Karpas-422 (cell line): ENCODE measurements at regions not wholly inside any gene's neighbourhood (a gene's known extent, or its start where the extent isn't known, plus 50 kb on each side); places are given as distances from the start of the nearest gene placed in this dataset.

Source experiments
- DNase-seq: peaks from one replicate; pipeline ENCODE4 v3.0.0-alpha.2; 2015
- H2AFZ ChIP-seq: fragments of 200-600 bp; sonication (generic); 2 replicates; pipeline ENCODE4 v1.6.1; 2014; ENCODE audit warnings: antibody characterized with exemption, low read length, mixed read lengths
- H3K27ac ChIP-seq: fragments of 200-600 bp; sonication (generic); 2 replicates; pipeline ENCODE4 v1.5.1; 2014; ENCODE audit warnings: mild to moderate bottlenecking, low read length, moderate library complexity
- H3K27me3 ChIP-seq: fragments of 200-600 bp; sonication (generic); 2 replicates; pipeline ENCODE4 v1.6.1; 2014; ENCODE audit warnings: low read length, mixed read lengths
- H3K36me3 ChIP-seq: fragments of 200-600 bp; sonication (generic); 2 replicates; pipeline ENCODE4 v1.6.1; 2014; ENCODE audit warnings: low read length, mixed read lengths; ENCODE audit not compliant: insufficient read depth
- H3K4me1 ChIP-seq: fragments of 200-600 bp; sonication (generic); 2 replicates; pipeline ENCODE4 v1.6.1; 2014; ENCODE audit warnings: mild to moderate bottlenecking, low read length, mixed read lengths
- H3K4me2 ChIP-seq: fragments of 200-600 bp; sonication (generic); 2 replicates; pipeline ENCODE4 v1.6.1; 2014; ENCODE audit warnings: low read length, low read depth, mild to moderate bottlenecking; ENCODE audit not compliant: poor library complexity, severe bottlenecking
- H3K4me3 ChIP-seq: fragments of 200-600 bp; sonication (generic); 2 replicates; pipeline ENCODE4 v1.5.1; 2014; ENCODE audit warnings: mild to moderate bottlenecking, antibody characterized with exemption, low read length, mixed read lengths
- H3K79me2 ChIP-seq: fragments of 200-600 bp; sonication (generic); 2 replicates; pipeline ENCODE4 v1.6.1; 2014; ENCODE audit warnings: mild to moderate bottlenecking, low read length, mixed read lengths
- H3K9ac ChIP-seq: fragments of 200-600 bp; sonication (generic); 2 replicates; pipeline ENCODE4 v1.6.0; 2014; ENCODE audit warnings: low read length
- H3K9me2 ChIP-seq: fragments of 200-600 bp; sonication (generic), shearing (Covaris generic); replicated peaks from 2 replicates; pipeline ENCODE4 v1.6.0; 2014; ENCODE audit warnings: mild to moderate bottlenecking, low read length, moderate library complexity; ENCODE audit not compliant: insufficient read depth
- H3K9me3 ChIP-seq: fragments of 300-700, 200-600 bp; sonication (generic); 2 replicates; pipeline ENCODE4 v1.6.1; 2014; ENCODE audit warnings: low read length, mixed read lengths
- H4K20me1 ChIP-seq: fragments of 200-600 bp; sonication (generic); 2 replicates; pipeline ENCODE4 v1.6.1; 2014; ENCODE audit warnings: mild to moderate bottlenecking, antibody characterized with exemption, low read length, low read depth; ENCODE audit not compliant: insufficient read depth

GRCh38 chr15:63434576-63435186 lies 53.0 kb upstream of the CA12 start:
- Histone ChIP-seq H3K36me3 (no peaks in the 10 kb centered on the region), H3K79me2 (no peaks in the 10 kb centered on the region), H3K9me3 (no peaks in the 10 kb centered on the region), H3K27me3 (no peaks in the 10 kb centered on the region), H3K9me2 (no peaks in the 10 kb centered on the region), H3K4me2 (no peak overlapping the region), H3K4me1 (no peaks in the 10 kb centered on the region), H3K27ac (no peak overlapping the region), H2AFZ (no peak overlapping the region), H4K20me1 (no peaks in the 10 kb centered on the region), H3K4me3 (no peak overlapping the region), H3K9ac (no peak overlapping the region)
- DNase-seq: no peak

- Histone ChIP-seq H3K4me3 (no peak overlapping the region), H3K4me1 (no peaks in the 10 kb centered on the region), H3K79me2 (no peaks in the 10 kb centered on the region), H3K9ac (no peak overlapping the region), H3K9me3 (no peaks in the 10 kb centered on the region), H3K4me2 (no peak overlapping the region), H3K27me3 (no peaks in the 10 kb centered on the region), H3K36me3 (no peaks in the 10 kb centered on the region), H3K27ac (no peak overlapping the region), H2AFZ (no peak overlapping the region), H4K20me1 (no peaks in the 10 kb centered on the region), H3K9me2 (no peaks in the 10 kb centered on the region)
- DNase-seq: no peak
Observed at GRCh38 chr15:63435204-63435820, 53.7 kb upstream of the CA12 start.

GRCh38 chr15:63436341-63436740 lies 54.7 kb upstream of the CA12 start:
- Histone ChIP-seq H3K36me3 (no peaks in the 10 kb centered on the region), H3K9ac (no peak overlapping the region), H4K20me1 (no peaks in the 10 kb centered on the region), H3K9me2 (no peaks in the 10 kb centered on the region), H3K4me1 (no peaks in the 10 kb centered on the region), H3K27ac (no peak overlapping the region), H3K9me3 (no peaks in the 10 kb centered on the region), H3K79me2 (no peaks in the 10 kb centered on the region), H3K4me3 (no peak overlapping the region), H2AFZ (no peak overlapping the region), H3K27me3 (no peaks in the 10 kb centered on the region), H3K4me2 (no peak overlapping the region)
- DNase-seq: no peak

GRCh38 chr15:63436872-63437375 lies 55.3 kb upstream of the CA12 start:
- no peaks in the 10 kb centered on the region for H3K4me1 ChIP-seq
- no peaks in the 10 kb centered on the region for H3K27me3 ChIP-seq
- 0 out of 2 replicates have a peak overlapping the region, but pooled peaks have one; percentile 21 for H2AFZ ChIP-seq
- no peak overlapping the region for H3K27ac ChIP-seq
- H3K79me2 ChIP-seq: no peaks in the 10 kb centered on the region
- H3K9ac ChIP-seq: no peak overlapping the region
- no peak overlapping the region for H3K4me3 ChIP-seq
- no peaks in the 10 kb centered on the region for H3K9me3 ChIP-seq
- H4K20me1 ChIP-seq: no peaks in the 10 kb centered on the region
- H3K4me2 ChIP-seq: no peak overlapping the region
- no peaks in the 10 kb centered on the region for H3K9me2 ChIP-seq
- H3K36me3 ChIP-seq: no peaks in the 10 kb centered on the region
- peak; percentile 44 for DNase-seq

- H3K4me3 ChIP-seq: no peak overlapping the region
- no peak overlapping the region for H3K4me2 ChIP-seq
- no peak for DNase-seq
- H4K20me1 ChIP-seq: no peaks in the 10 kb centered on the region
- H3K9ac ChIP-seq: no peak overlapping the region
- H3K79me2 ChIP-seq: no peaks in the 10 kb centered on the region
- no peaks in the 10 kb centered on the region for H3K27me3 ChIP-seq
- no peaks in the 10 kb centered on the region for H3K9me2 ChIP-seq
- H2AFZ ChIP-seq: no peak overlapping the region
- no peaks in the 10 kb centered on the region for H3K9me3 ChIP-seq
- no peaks in the 10 kb centered on the region for H3K4me1 ChIP-seq
- no peak overlapping the region for H3K27ac ChIP-seq
- no peaks in the 10 kb centered on the region for H3K36me3 ChIP-seq
Observed at GRCh38 chr15:63439536-63440264, 58.1 kb upstream of the CA12 start.

- no peak overlapping the region for H3K4me3 ChIP-seq
- H3K9me3 ChIP-seq: no peaks in the 10 kb centered on the region
- no peaks in the 10 kb centered on the region for H3K4me1 ChIP-seq
- H2AFZ ChIP-seq: no peak overlapping the region
- no peaks in the 10 kb centered on the region for H3K27me3 ChIP-seq
- no peaks in the 10 kb centered on the region for H3K9me2 ChIP-seq
- no peak overlapping the region for H3K27ac ChIP-seq
- DNase-seq: no peak
- H3K4me2 ChIP-seq: no peak overlapping the region
- no peak overlapping the region for H3K9ac ChIP-seq
- no peaks in the 10 kb centered on the region for H4K20me1 ChIP-seq
- H3K36me3 ChIP-seq: no peaks in the 10 kb centered on the region
- H3K79me2 ChIP-seq: no peaks in the 10 kb centered on the region
Observed at GRCh38 chr15:63440265-63440648, 58.6 kb upstream of the CA12 start.

- no peaks in the 10 kb centered on the region for H3K9me2 ChIP-seq
- H3K4me2 ChIP-seq: no peak overlapping the region
- H3K36me3 ChIP-seq: no peaks in the 10 kb centered on the region
- no peaks in the 10 kb centered on the region for H3K27me3 ChIP-seq
- no peaks in the 10 kb centered on the region for H3K9me3 ChIP-seq
- no peak overlapping the region for H2AFZ ChIP-seq
- DNase-seq: no peak
- H3K27ac ChIP-seq: no peak overlapping the region
- no peaks in the 10 kb centered on the region for H3K4me1 ChIP-seq
- no peaks in the 10 kb centered on the region for H4K20me1 ChIP-seq
- no peak overlapping the region for H3K4me3 ChIP-seq
- H3K9ac ChIP-seq: no peak overlapping the region
- H3K79me2 ChIP-seq: no peaks in the 10 kb centered on the region
Observed at GRCh38 chr15:63440756-63441155, 59.1 kb upstream of the CA12 start.

- no peaks in the 10 kb centered on the region for H3K27me3 ChIP-seq
- no peaks in the 10 kb centered on the region for H3K79me2 ChIP-seq
- no peak overlapping the region for H3K4me3 ChIP-seq
- H3K9ac ChIP-seq: no peak overlapping the region
- no peaks in the 10 kb centered on the region for H3K36me3 ChIP-seq
- DNase-seq: no peak
- no peaks in the 10 kb centered on the region for H3K9me2 ChIP-seq
- H3K9me3 ChIP-seq: no peaks in the 10 kb centered on the region
- H3K4me1 ChIP-seq: no peaks in the 10 kb centered on the region
- H3K27ac ChIP-seq: no peak overlapping the region
- no peak overlapping the region for H3K4me2 ChIP-seq
- no peak overlapping the region for H2AFZ ChIP-seq
- no peaks in the 10 kb centered on the region for H4K20me1 ChIP-seq
Observed at GRCh38 chr15:63441266-63441665, 59.6 kb upstream of the CA12 start.
